ENCODE measurements at regions not wholly inside any gene's neighbourhood (a gene's known extent, or its start where the extent isn't known, plus 50 kb on each side); places are given as distances from the start of the nearest gene placed in this dataset.
"Not testable (repeated sequence)": the region's sequence is repeated elsewhere in the genome, so short reads cannot be mapped to it uniquely, and the experiment has no call there.

GRCh38 chr7:118802726-118803125 lies 578.2 kb downstream of the ANKRD7 start:
- DNase-seq: no peak

GRCh38 chr7:118826246-118826645 lies 601.7 kb downstream of the ANKRD7 start:
- DNase-seq: no peak

- no peak for DNase-seq
Measured at GRCh38 chr7:118836933-118837332, 612.4 kb downstream of the ANKRD7 start.

- DNase-seq: no peak
Measured at GRCh38 chr7:118839515-118839914, 615.0 kb downstream of the ANKRD7 start.

- DNase-seq: no peak
Measured at GRCh38 chr7:118843456-118843855, 619.0 kb downstream of the ANKRD7 start.

GRCh38 chr7:118844748-118845147 lies 620.2 kb downstream of the ANKRD7 start:
- no peak for DNase-seq

- peak; percentile 46 for DNase-seq
Measured at GRCh38 chr7:118845791-118846190, 621.3 kb downstream of the ANKRD7 start.

- DNase-seq: no peak
Measured at GRCh38 chr7:118846977-118847376, 622.5 kb downstream of the ANKRD7 start.

- DNase-seq: no peak
Measured at GRCh38 chr7:118855290-118855689, 630.8 kb downstream of the ANKRD7 start.

- peak; percentile 41 for DNase-seq
Measured at GRCh38 chr7:118858651-118859149, 634.2 kb downstream of the ANKRD7 start.

- DNase-seq: no peak
Measured at GRCh38 chr7:118861581-118861980, 637.1 kb downstream of the ANKRD7 start.

- DNase-seq: no peak
Measured at GRCh38 chr7:118862740-118863139, 638.2 kb downstream of the ANKRD7 start.

GRCh38 chr7:118863966-118864365 lies 639.5 kb downstream of the ANKRD7 start:
- DNase-seq: no peak

GRCh38 chr7:118867860-118868259 lies 643.4 kb downstream of the ANKRD7 start:
- DNase-seq: no peak

GRCh38 chr7:118869141-118869540 lies 644.6 kb downstream of the ANKRD7 start:
- not testable (repeated sequence) for DNase-seq

- DNase-seq: no peak
Measured at GRCh38 chr7:118870187-118870586, 645.7 kb downstream of the ANKRD7 start.

GRCh38 chr7:118872568-118872967 lies 648.1 kb downstream of the ANKRD7 start:
- no peak for DNase-seq

GRCh38 chr7:118877187-118877586 lies 652.7 kb downstream of the ANKRD7 start:
- DNase-seq: no peak

- DNase-seq: no peak
Measured at GRCh38 chr7:118878336-118878735, 653.8 kb downstream of the ANKRD7 start.

GRCh38 chr7:118898284-118898683 lies 673.8 kb downstream of the ANKRD7 start:
- DNase-seq: no peak

- no peak for DNase-seq
Measured at GRCh38 chr7:118902600-118902999, 678.1 kb downstream of the ANKRD7 start.

GRCh38 chr7:118907911-118908527 lies 683.5 kb downstream of the ANKRD7 start:
- DNase-seq: no peak

GRCh38 chr7:118916120-118916519 lies 691.6 kb downstream of the ANKRD7 start:
- DNase-seq: not testable (repeated sequence)

GRCh38 chr7:118918556-118918955 lies 694.1 kb downstream of the ANKRD7 start:
- peak; percentile 8 for DNase-seq

Measured in left kidney (tissue), 1 donor.